Right lobe of liver (tissue), 6 donors: ENCODE measurements at regions not wholly inside any gene's neighbourhood (a gene's known extent, or its start where the extent isn't known, plus 50 kb on each side); places are given as distances from the start of the nearest gene placed in this dataset.

Experiments used
- ATAC-seq, 4 donors: fragments of 200-7000 bp; cut with Tn5 transposase; one replicate each; pipeline ENCODE4 v1.9.1; 2020; ENCODE audit warnings: mild to moderate bottlenecking in 4 of 4, moderate library complexity in 4 of 4
- DNase-seq, 3 donors: peaks; one replicate each; pipeline ENCODE4 v3.0.0-alpha.2; 2020
- H3K27ac ChIP-seq, 3 donors: fragments of 200-600 bp; one replicate each; pipeline ENCODE4 v1.8.0; 2022
- H3K27me3 ChIP-seq, 2 donors: fragments of 200-600 bp; one replicate each; pipeline ENCODE4 v1.8.0; 2022
- H3K36me3 ChIP-seq, 4 donors: fragments of 200-600 bp; sonication (generic) in 1 of 4; one replicate each; pipeline versions ENCODE4 v1.5.1 to v1.8.0; 2017 to 2022; ENCODE audit warnings: control low read depth in 1 of 4
- H3K4me1 ChIP-seq, 4 donors: fragments of 200-600 bp; sonication (generic) in 1 of 4; one replicate each; pipeline versions ENCODE4 v1.5.1 to v1.8.0; 2017 to 2022; ENCODE audit warnings: control low read depth in 1 of 4
- H3K4me3 ChIP-seq, 3 donors: fragments of 200-600 bp; one replicate each; pipeline ENCODE4 v1.8.0; 2022
- H3K9me3 ChIP-seq, 4 donors: fragments of 200-600 bp; sonication (generic) in 1 of 4; one replicate each; pipeline versions ENCODE4 v1.5.1 to v1.8.0; 2017 to 2022; ENCODE audit warnings: control low read depth in 1 of 4
- CTCF ChIP-seq, 4 donors: fragments of 200-600 bp in 3 of 4; fragments of 450-650 bp in 1 of 4; IDR thresholded peaks; one replicate each; pipeline versions ENCODE4 v1.5.1 to v1.8.0; 2016 to 2022; ENCODE audit warnings: antibody characterized with exemption in 4 of 4, mild to moderate bottlenecking in 2 of 4
- POLR2A ChIP-seq: fragments of 450-650 bp; IDR thresholded peaks from one replicate; pipeline ENCODE4 v1.6.1; 2017; ENCODE audit warnings: antibody characterized with exemption, mild to moderate bottlenecking
- WGBS: methylation state at CpG from one replicate; pipeline ENCODE4 v1.1.6; 2018; ENCODE audit warnings: low coverage, low lambda C conversion rate; ENCODE audit not compliant: insufficient coverage; ENCODE audit errors: missing lambda C conversion rate; 5-methylcytosine and 5-hydroxymethylcytosine counted together
- intact Hi-C, 2 donors: fragments of 100-400 bp; cut with DNase I; formaldehyde crosslinking; loops; one replicate each; pipeline versions ENCODE4 v1.11.2 to v1.14.1; 2022
- donor health status: DM: no; HTN: yes; CAD: no.
- donor health status: DM: no; HTN: no; CAD: no.
- donor health status: DM: no; HTN: no; CAD: no.
- donor health status: DM: no; HTN: yes; CAD: no.
- donor health status: DM: no; HTN: yes; CAD: no.

GRCh38 chr20:39631557-39631956 is 669.4 kb downstream of the DHX35 start:
- TF ChIP-seq CTCF (IDR thresholded peaks at IDR 0.05) (no peak), POLR2A (no peak)
- DNase-seq (no peak), ATAC-seq (no peak)
- Histone ChIP-seq H3K27me3 (no peaks in the 10 kb centered on the region), H3K4me1 (no peaks in the 10 kb centered on the region), H3K4me3 (no peak overlapping the region), H3K27ac (no peak overlapping the region), H3K36me3 (no peaks in the 10 kb centered on the region), H3K9me3 (no peaks in the 10 kb centered on the region)
- intact Hi-C loops: no loop called here

GRCh38 chr20:39630215-39630908 is 668.2 kb downstream of the DHX35 start:
- no peaks in the 10 kb centered on the region for H3K4me1 ChIP-seq
- WGBS: 58% methylated on average over 4 of the region's 4 CpGs
- H3K4me3 ChIP-seq: no peak overlapping the region
- no peaks in the 10 kb centered on the region for H3K9me3 ChIP-seq
- intact Hi-C loops: no loop called here
- no peak for TF ChIP-seq POLR2A
- no peak for TF ChIP-seq CTCF (IDR thresholded peaks at IDR 0.05)
- no peak for DNase-seq
- ATAC-seq: peak in 1 of 4 donors; percentile 62
- no peak overlapping the region for H3K27ac ChIP-seq
- no peaks in the 10 kb centered on the region for H3K27me3 ChIP-seq
- H3K36me3 ChIP-seq: no peaks in the 10 kb centered on the region

GRCh38 chr20:39627765-39628164 is 665.6 kb downstream of the DHX35 start:
- Histone ChIP-seq H3K4me1 (no peaks in the 10 kb centered on the region), H3K27ac (no peak overlapping the region), H3K9me3 (no peaks in the 10 kb centered on the region), H3K27me3 (no peaks in the 10 kb centered on the region), H3K36me3 (no peaks in the 10 kb centered on the region), H3K4me3 (no peak overlapping the region)
- DNase-seq (no peak), ATAC-seq (peak in 1 of 4 donors; percentile 76)
- WGBS: 38% methylated on average over 1 of the region's 1 CpG
- intact Hi-C loops: no loop called here
- TF ChIP-seq POLR2A (no peak), CTCF (IDR thresholded peaks at IDR 0.05) (no peak)

- no peak for ATAC-seq
- Histone ChIP-seq H3K4me1 (no peaks in the 10 kb centered on the region), H3K9me3 (no peaks in the 10 kb centered on the region), H3K4me3 (no peak overlapping the region), H3K27ac (no peak overlapping the region), H3K27me3 (no peaks in the 10 kb centered on the region), H3K36me3 (no peaks in the 10 kb centered on the region)
- intact Hi-C loops: no loop called here
- TF ChIP-seq POLR2A (no peak), CTCF (IDR thresholded peaks at IDR 0.05) (no peak)
- 27% methylated on average over 1 of the region's 1 CpG for WGBS
- DNase-seq: no peak
Measured at GRCh38 chr20:39624316-39624715, 662.2 kb downstream of the DHX35 start.
